NB4 (cell line): ENCODE measurements at regions not wholly inside any gene's neighbourhood (a gene's known extent, or its start where the extent isn't known, plus 50 kb on each side); places are given as distances from the start of the nearest gene placed in this dataset.

Experiments
- DNase-seq: peaks from one replicate; pipeline ENCODE4 v3.0.0; 2010; ENCODE audit warnings: low read depth
- H3K4me3 ChIP-seq: one replicate; pipeline ENCODE4 v1.5.1; 2011; ENCODE audit warnings: mild to moderate bottlenecking, low read depth, low read length, moderate library complexity
- MYC ChIP-seq: IDR thresholded peaks from 2 replicates; pipeline ENCODE4 v1.6.1; 2011; ENCODE audit warnings: low read depth, low read length
- POLR2A ChIP-seq: IDR thresholded peaks from 2 replicates; pipeline ENCODE4 v1.6.1; 2011; ENCODE audit warnings: mild to moderate bottlenecking; ENCODE audit not compliant: insufficient read length; ENCODE audit errors: extremely low read depth
- TF ChIP-seq, protein P1 (sequence below): IDR thresholded peaks from one replicate; pipeline ENCODE4 v1.5.1; 2012; ENCODE audit warnings: low read depth, low read length
- TF ChIP-seq, protein P2 (sequence below): IDR thresholded peaks from 2 replicates; pipeline ENCODE4 v1.6.1; 2011; ENCODE audit warnings: low read depth, low read length

DNA sequence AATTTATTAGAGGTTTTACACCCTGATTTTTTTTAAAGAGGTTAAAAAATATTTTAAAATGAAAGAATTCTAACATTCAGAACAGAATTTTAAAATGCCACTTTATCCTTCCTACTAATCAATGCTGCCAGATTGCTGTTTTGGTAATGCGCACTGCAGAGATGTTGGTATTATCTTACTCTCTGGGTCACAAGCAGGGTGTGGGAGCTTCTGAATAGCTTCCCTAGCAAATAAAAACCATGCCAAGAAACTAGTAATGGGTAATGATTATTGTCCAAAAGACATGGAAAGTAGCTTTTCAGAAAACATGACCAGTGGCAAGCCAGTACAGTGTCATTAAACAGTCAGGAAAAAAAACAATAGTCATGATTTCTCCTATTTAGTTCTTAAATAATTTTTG is 205.4 kb downstream of the TPBG start:
- no peak overlapping the region for H3K4me3 ChIP-seq
- DNase-seq, result no peak
- TF ChIP-seq, protein P1, sequence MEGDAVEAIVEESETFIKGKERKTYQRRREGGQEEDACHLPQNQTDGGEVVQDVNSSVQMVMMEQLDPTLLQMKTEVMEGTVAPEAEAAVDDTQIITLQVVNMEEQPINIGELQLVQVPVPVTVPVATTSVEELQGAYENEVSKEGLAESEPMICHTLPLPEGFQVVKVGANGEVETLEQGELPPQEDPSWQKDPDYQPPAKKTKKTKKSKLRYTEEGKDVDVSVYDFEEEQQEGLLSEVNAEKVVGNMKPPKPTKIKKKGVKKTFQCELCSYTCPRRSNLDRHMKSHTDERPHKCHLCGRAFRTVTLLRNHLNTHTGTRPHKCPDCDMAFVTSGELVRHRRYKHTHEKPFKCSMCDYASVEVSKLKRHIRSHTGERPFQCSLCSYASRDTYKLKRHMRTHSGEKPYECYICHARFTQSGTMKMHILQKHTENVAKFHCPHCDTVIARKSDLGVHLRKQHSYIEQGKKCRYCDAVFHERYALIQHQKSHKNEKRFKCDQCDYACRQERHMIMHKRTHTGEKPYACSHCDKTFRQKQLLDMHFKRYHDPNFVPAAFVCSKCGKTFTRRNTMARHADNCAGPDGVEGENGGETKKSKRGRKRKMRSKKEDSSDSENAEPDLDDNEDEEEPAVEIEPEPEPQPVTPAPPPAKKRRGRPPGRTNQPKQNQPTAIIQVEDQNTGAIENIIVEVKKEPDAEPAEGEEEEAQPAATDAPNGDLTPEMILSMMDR, result no peak
- TF ChIP-seq MYC (no peak), POLR2A (no peak)
- TF ChIP-seq, protein P2, sequence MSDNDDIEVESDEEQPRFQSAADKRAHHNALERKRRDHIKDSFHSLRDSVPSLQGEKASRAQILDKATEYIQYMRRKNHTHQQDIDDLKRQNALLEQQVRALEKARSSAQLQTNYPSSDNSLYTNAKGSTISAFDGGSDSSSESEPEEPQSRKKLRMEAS, result no peak

DNA sequence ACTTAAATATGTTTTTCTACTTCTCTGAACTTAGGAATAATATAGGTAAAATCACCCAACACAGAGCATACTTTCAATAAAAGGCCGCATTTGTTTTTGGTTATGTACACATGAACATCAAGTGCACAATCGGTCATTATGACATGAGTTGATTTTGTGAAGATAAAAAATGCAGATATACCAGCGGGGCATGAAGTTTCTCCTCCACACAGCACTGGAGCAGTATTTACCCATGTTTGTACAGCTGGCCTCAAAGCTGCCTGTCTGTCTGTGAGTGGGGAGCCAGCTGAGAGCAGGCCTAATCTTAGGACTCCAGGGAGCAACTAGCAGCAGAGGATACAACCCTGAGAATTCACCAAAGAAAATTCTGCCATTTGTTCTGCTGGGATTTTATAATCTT is 206.5 kb downstream of the TPBG start:
- TF ChIP-seq MYC, result no peak
- TF ChIP-seq, protein P1, result no peak
- TF ChIP-seq, protein P2, result no peak
- TF ChIP-seq POLR2A, result no peak
- no peak overlapping the region for H3K4me3 ChIP-seq
- DNase-seq, result no peak

DNA sequence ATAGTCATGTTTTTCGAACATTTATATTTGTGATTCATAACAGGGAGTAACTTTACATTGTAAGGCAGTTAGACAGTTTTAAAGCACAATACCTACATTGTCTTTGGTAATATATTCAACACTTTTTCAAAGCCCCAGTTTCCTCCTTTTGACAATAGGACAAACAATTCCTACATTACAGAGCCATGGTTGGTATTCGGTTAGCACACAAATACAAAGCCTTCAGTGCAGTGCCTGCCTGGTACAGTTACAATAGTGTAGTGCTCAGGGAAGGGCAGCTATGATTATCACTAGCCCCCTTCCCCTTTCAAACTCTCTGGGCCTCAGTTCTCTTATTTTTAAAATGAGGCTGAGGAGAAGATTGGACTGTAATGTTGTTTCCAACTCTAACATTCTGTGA is 207.8 kb downstream of the TPBG start:
- no peak for DNase-seq
- H3K4me3 ChIP-seq, result no peak overlapping the region
- TF ChIP-seq MYC (no peak), POLR2A (no peak)
- TF ChIP-seq, protein P2, result no peak
- TF ChIP-seq, protein P1, result no peak

DNA sequence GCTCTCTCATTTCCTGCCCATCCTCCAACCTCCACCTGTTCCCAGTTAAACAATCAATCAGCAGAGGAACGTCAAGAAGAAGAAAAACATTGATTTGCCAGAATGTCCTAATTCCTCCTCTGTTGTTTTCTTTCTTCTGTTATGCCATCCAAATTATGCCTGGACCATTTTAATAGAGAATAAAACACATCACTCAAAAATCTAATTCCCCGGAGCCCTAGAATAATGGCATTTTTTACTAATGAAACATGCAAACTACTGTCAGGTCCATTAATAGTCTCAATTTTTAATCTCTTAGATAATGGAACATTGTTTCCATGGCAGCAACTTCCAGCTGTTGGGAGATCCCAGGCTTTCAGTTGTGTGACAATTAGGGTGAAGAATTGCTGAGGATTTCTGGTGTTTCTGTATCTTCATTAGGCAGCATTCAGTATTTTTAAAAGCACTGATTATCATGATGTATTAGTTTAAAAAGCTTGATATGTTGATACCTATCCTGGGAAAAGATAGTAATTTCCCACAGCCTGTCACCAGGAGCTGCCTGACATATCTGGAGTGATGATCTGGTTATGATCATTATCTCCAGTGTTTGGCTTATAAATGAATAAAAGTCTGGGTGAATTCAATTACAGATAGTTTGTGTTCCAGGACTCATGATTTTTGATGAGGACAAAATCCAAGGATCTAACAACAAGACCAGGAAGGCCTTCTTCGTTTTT is 209.8 kb downstream of the TPBG start:
- no peak for DNase-seq
- H3K4me3 ChIP-seq, result no peak overlapping the region
- TF ChIP-seq MYC, result no peak
- TF ChIP-seq, protein P2, result no peak
- TF ChIP-seq POLR2A, result no peak
- TF ChIP-seq, protein P1, result no peak

DNA sequence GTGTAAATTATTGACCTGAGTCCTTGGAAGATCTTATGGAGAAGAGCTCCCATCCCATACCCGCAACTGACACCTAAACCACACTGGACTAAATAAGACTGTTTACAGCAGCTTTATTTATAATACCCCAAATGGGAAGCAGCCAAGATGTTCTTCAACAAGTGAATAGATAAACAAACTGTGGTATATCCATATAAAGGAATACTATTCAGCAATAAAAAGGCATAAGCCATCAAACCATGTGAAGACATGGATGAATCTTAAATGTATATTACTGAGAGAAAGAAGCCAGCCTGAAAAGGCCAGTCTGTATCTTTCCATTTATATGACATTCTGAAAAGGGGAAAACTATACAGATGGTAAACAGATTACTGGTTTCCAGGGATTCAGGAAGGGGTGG is 212.7 kb downstream of the TPBG start:
- H3K4me3 ChIP-seq, result no peak overlapping the region
- no peak for DNase-seq
- TF ChIP-seq POLR2A (no peak), MYC (no peak)
- TF ChIP-seq, protein P2, result no peak
- TF ChIP-seq, protein P1, result no peak
